GM19372 (cell line): ENCODE measurements at regions not wholly inside any gene's neighbourhood (a gene's known extent, or its start where the extent isn't known, plus 50 kb on each side); places are given as distances from the start of the nearest gene placed in this dataset.

Source experiments
- ATAC-seq: cut with Tn5 transposase; IDR thresholded peaks from one replicate; pipeline ENCODE4 v1.9.1; 2021; ENCODE audit warnings: mild to moderate bottlenecking, low read depth, moderate library complexity; ENCODE audit not compliant: unreplicated experiment

DNA sequence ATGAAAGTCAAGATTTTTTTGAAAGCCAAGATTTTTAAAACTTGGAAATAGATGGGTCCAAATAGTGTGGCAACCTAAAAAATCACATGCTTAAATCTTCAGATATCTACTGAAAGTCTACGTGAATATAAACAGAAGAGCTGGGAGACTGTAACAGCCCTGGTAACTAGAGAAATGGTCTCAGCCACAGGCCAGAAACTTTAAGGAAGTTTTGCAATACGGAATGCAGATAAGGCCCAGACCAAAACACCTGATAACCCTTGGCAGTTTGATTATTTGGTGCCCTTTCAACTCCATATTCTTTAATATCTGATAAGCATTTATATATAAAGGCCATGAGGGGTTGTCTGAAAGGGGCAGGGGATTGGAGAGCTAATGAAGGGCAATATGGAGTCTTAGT, 537.3 kb upstream of the TGFBR2 start:
- ATAC-seq: no peak

- ATAC-seq: no peak
These were observed 533.4 kb upstream of the TGFBR2 start for GRCh38 chr3:30073040-30073439.

DNA sequence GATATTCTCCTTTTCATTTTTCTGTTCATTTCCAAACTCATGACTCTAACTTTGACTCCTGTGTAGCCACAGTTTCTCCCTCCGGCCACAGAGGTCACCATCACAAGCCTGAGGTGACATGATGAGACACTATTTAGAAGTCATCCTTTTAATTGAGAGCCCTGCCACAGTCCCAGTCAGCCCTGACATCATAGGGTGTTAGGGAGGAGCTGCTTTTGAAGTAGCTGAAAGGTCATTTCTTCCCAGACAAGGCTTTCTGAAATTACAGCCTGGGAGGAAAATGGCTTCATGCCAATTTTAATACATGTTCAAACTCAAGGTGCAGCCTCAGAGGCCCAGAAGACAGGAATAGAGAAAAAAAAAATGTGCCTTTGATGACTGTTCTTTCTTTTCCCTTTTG, 532.8 kb upstream of the TGFBR2 start:
- ATAC-seq: no peak

- ATAC-seq: no peak
These were observed 530.9 kb upstream of the TGFBR2 start for GRCh38 chr3:30075514-30075913.

GRCh38 chr3:30076899-30077298, 529.5 kb upstream of the TGFBR2 start:
- no peak for ATAC-seq

- ATAC-seq: no peak
These were observed 528.7 kb upstream of the TGFBR2 start for GRCh38 chr3:30077746-30078145.

DNA sequence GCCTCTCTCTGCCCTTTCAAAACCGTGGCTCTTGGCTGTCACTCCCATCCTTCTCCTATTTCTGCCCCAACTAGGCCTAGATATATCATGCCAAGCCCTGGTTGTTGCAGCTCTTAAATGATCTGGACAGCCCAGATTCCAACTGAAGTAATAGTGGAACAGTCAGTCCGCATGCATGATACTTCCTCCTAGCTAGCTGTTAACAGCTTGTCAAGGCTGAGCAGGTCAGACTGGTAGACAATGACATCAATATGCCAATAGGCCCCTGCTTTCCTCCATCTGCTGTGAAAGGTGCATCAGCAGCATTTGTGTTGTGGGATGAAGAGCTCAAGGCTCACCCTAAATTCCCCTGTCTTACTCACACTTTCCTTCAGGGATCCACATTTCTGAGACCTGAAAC, 527.7 kb upstream of the TGFBR2 start:
- no peak for ATAC-seq

GRCh38 chr3:30081904-30082303, 524.5 kb upstream of the TGFBR2 start:
- no peak for ATAC-seq

GRCh38 chr3:30082652-30083051, 523.7 kb upstream of the TGFBR2 start:
- no peak for ATAC-seq

DNA sequence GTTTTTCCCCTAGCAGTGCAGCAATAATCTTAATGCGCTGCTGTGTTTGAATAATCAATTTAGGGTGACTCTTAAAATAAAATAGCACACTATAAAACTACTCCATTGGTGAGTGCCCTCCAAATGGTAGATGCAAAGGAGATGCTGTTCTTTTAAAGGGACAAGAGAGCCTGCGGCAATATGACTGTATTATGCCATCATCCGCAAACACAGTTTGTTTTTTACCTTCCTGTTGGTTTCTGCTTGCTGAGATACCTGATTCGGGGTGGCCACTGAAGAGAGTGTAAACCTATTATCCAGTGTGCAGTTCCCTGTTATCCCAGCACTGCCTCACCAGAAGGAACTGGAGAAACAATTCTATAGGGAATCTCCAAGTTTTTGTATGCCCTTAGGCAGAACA, 523.1 kb upstream of the TGFBR2 start:
- ATAC-seq: no peak

DNA sequence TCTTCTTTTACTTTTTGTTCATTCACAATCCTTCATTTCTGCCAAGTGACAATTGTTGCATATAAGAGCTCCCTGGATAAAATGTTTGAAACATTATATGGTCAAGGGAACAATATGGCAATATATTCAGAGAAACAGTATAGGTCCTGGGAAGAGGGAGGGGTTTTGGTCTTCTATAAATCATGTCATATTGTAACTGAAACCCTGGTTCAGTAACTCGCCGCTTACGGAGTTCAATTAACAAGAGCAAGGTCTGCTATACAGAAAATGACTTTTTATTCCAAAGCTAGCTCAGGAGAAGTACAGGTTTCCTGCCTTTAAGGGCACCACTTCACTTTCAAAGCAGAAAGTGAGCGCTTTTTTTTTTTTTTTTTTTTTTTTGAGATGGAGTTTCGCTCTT, 522.1 kb upstream of the TGFBR2 start:
- no peak for ATAC-seq

- no peak for ATAC-seq
These were observed 521.4 kb upstream of the TGFBR2 start for GRCh38 chr3:30084971-30085403.

GRCh38 chr3:30085486-30085885, 520.9 kb upstream of the TGFBR2 start:
- ATAC-seq: no peak

- no peak for ATAC-seq
These were observed 514.7 kb upstream of the TGFBR2 start for GRCh38 chr3:30091686-30092085.

GRCh38 chr3:30097022-30097650, 509.3 kb upstream of the TGFBR2 start:
- no peak for ATAC-seq

DNA sequence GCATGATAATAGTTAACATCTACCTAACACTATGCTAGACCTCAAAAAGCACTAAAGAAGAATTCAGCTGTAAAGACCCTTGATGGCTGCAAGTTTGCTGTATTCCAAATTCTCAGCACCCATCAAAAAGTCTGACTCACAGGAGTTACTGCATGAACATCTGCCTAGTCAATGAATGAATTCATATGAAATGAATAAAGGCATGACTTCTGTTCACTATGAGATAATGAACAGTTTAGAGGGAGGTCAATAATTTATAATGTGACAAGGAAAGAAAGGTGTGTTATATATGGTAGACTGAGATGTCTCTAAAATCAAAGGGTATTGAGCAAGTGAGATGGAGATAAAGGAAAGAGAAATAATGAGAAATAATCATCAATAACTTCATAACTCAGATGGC, 508.2 kb upstream of the TGFBR2 start:
- ATAC-seq: no peak

GRCh38 chr3:30098653-30099455, 507.5 kb upstream of the TGFBR2 start:
- ATAC-seq: no peak

- ATAC-seq: no peak
These were observed 504.0 kb upstream of the TGFBR2 start for GRCh38 chr3:30102356-30102755.

GRCh38 chr3:30103186-30103585, 503.2 kb upstream of the TGFBR2 start:
- ATAC-seq: no peak

- no peak for ATAC-seq
These were observed 498.9 kb upstream of the TGFBR2 start for GRCh38 chr3:30107531-30107930.

- ATAC-seq: no peak
These were observed 494.0 kb upstream of the TGFBR2 start for GRCh38 chr3:30112411-30112810.

DNA sequence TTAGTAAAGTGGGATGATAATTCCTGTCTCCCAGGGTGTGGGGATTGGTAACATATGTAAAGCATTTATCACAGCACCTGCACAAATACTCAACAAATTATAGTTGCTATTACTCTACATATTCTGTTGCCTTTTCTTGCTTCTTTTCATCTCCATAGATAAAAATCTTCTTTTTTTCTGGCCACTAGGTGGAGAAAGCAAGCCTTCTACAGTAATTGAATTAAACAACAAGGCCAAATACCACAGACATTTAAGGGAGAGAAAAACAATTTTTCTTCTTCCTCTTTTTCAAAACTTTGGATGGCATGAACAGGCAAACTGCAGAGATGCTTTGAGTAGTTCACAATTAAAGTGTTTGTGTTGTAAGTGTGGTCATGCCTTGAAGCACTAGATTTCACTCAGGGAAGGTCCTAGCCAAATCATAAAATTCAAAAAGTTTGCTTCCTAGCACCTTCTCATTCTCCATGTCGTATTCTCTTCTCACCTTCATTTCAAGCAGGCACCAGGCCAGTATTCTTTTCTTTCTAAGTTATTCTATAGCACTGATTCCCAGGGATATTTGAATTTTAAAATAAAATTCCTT, 493.4 kb upstream of the TGFBR2 start:
- no peak for ATAC-seq
